Endothelial cell of hepatic sinusoid (primary cell): ENCODE measurements at regions not wholly inside any gene's neighbourhood (a gene's known extent, or its start where the extent isn't known, plus 50 kb on each side); places are given as distances from the start of the nearest gene placed in this dataset.
"Not testable (repeated sequence)": the region's sequence is repeated elsewhere in the genome, so short reads cannot be mapped to it uniquely, and the experiment has no call there.

Source experiments
- in situ Hi-C: cut with HindIII; loops from 2 replicates; pipeline ENCODE4 v1.10.0; 2017; ENCODE audit warnings: low sequenced_read_pairs

GRCh38 chr4:115519476-115519875 lies 406.1 kb upstream of the NDST4 start:
- in situ Hi-C loops: not testable (repeated sequence)

- in situ Hi-C loops: no loop called here
Measured at GRCh38 chr4:115515772-115516171, 402.4 kb upstream of the NDST4 start.

- in situ Hi-C loops: no loop called here
Measured at GRCh38 chr4:115515366-115515765, 401.9 kb upstream of the NDST4 start.

- in situ Hi-C loops: no loop called here
Measured at GRCh38 chr4:115514675-115515074, 401.3 kb upstream of the NDST4 start.

GRCh38 chr4:115505326-115505725 lies 391.9 kb upstream of the NDST4 start:
- in situ Hi-C loops: no loop called here

GRCh38 chr4:115501656-115502055 lies 388.2 kb upstream of the NDST4 start:
- in situ Hi-C loops: no loop called here

- in situ Hi-C loops: not testable (repeated sequence)
Measured at GRCh38 chr4:115493770-115494169, 380.4 kb upstream of the NDST4 start.

- in situ Hi-C loops: no loop called here
Measured at GRCh38 chr4:115491686-115492085, 378.3 kb upstream of the NDST4 start.

GRCh38 chr4:115489279-115489678 lies 375.9 kb upstream of the NDST4 start:
- in situ Hi-C loops: no loop called here

- in situ Hi-C loops: no loop called here
Measured at GRCh38 chr4:115485402-115485801, 372.0 kb upstream of the NDST4 start.

- in situ Hi-C loops: no loop called here
Measured at GRCh38 chr4:115484479-115484878, 371.1 kb upstream of the NDST4 start.

- in situ Hi-C loops: no loop called here
Measured at GRCh38 chr4:115470763-115471162, 357.3 kb upstream of the NDST4 start.

GRCh38 chr4:115459301-115459700 lies 345.9 kb upstream of the NDST4 start:
- in situ Hi-C loops: not testable (repeated sequence)

- in situ Hi-C loops: no loop called here
Measured at GRCh38 chr4:115456231-115456630, 342.8 kb upstream of the NDST4 start.

GRCh38 chr4:115454228-115454627 lies 340.8 kb upstream of the NDST4 start:
- in situ Hi-C loops: no loop called here

GRCh38 chr4:115453416-115453815 lies 340.0 kb upstream of the NDST4 start:
- in situ Hi-C loops: no loop called here

GRCh38 chr4:115452229-115452628 lies 338.8 kb upstream of the NDST4 start:
- in situ Hi-C loops: not testable (repeated sequence)

- in situ Hi-C loops: no loop called here
Measured at GRCh38 chr4:115437739-115438138, 324.3 kb upstream of the NDST4 start.

- in situ Hi-C loops: no loop called here
Measured at GRCh38 chr4:115433491-115433890, 320.1 kb upstream of the NDST4 start.

GRCh38 chr4:115430024-115430423 lies 316.6 kb upstream of the NDST4 start:
- in situ Hi-C loops: no loop called here

GRCh38 chr4:115428455-115428854 lies 315.0 kb upstream of the NDST4 start:
- in situ Hi-C loops: no loop called here

GRCh38 chr4:115424852-115425251 lies 311.4 kb upstream of the NDST4 start:
- in situ Hi-C loops: no loop called here

- in situ Hi-C loops: no loop called here
Measured at GRCh38 chr4:115418635-115419396, 305.4 kb upstream of the NDST4 start.
